ENCODE measurements at regions not wholly inside any gene's neighbourhood (a gene's known extent, or its start where the extent isn't known, plus 50 kb on each side); places are given as distances from the start of the nearest gene placed in this dataset.
A peak's percentile ranks its signal among the peaks of the same experiment; 100 is the strongest.

DNA sequence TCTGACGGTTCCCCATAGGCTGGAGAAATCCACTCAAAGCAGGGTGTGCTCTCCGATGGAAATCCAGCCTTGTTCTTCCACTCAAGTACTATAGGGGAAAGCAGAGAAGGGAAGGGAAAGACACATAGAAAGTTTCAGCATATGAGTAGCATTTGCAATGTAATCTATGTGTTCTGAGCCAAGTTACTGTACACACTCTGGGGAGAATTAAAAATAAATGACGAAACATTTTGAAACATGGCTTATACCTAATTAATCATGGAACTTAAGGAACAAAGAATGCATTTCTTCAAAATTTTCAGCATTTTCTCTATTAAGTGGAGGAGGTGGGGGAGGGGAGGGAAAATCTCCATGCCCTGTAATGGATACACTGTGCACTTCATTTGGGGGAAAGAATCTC lies 198.1 kb upstream of the HABP2 start:
- DNase-seq (ENCODE audit: low spot score) (no peak), ATAC-seq (ENCODE audit: insufficient number of reproducible peaks, low FRiP score, low read depth) (no peak)
- peaks cover 0 to 5% of the 10 kb centered on the region in 2 donors for H3K4me1 ChIP-seq (ENCODE audit: control insufficient read depth in 1 of 2, low read depth in 2 of 2)
- H3K27ac ChIP-seq = no peak overlapping the region
- H3K36me3 ChIP-seq = no peaks in the 10 kb centered on the region
- no peak for TF ChIP-seq CTCF (IDR thresholded peaks at IDR 0.05)
- no peaks in the 10 kb centered on the region for H3K27me3 ChIP-seq (replicated peaks; ENCODE audit: insufficient read depth)
- no peak overlapping the region for H3K4me3 ChIP-seq
- no peaks in the 10 kb centered on the region for H3K9me3 ChIP-seq

- no peak overlapping the region for H3K4me3 ChIP-seq
- H3K27ac ChIP-seq = no peak overlapping the region
- no peaks in the 10 kb centered on the region for H3K36me3 ChIP-seq
- TF ChIP-seq CTCF (IDR thresholded peaks at IDR 0.05) = no peak
- H3K4me1 ChIP-seq (ENCODE audit: control insufficient read depth in 1 of 2, low read depth in 2 of 2) = peaks cover 10 to 13% of the 10 kb centered on the region in 2 donors
- H3K27me3 ChIP-seq (replicated peaks; ENCODE audit: insufficient read depth) = no peaks in the 10 kb centered on the region
- no peaks in the 10 kb centered on the region for H3K9me3 ChIP-seq
- DNase-seq (ENCODE audit: low spot score) (no peak), ATAC-seq (ENCODE audit: insufficient number of reproducible peaks, low FRiP score, low read depth) (no peak)
Observed at GRCh38 chr10:113356794-113357680, 195.8 kb upstream of the HABP2 start.

DNA sequence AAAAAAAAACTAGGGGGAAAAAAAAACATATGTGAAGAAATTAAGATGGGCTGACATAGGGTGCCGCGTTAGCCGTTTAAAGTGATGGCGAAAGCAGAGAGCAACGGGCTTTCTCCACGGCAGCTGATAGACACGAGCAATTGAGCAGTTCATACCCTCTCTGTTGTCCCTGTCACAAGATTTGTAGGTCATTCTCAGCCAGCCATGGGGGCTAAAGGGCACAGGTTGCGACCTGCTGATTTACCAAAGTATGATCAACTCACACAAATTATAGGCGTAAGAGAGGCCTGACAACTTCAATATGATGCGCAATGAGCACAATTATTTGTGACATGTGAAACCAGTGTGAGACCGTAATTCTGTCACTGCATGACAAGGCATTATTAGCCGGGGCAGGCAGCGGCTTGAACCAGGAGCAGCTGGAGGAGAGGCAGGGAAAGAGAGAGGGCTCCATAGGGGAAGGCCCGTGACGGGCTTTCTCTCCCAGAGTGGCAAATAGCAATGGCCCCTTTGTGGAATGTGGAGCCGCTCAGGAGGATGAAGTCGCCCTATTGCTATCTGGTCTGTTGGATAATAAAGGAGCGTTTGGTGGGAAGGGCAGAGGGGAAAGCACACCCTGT lies 195.1 kb upstream of the HABP2 start:
- Histone ChIP-seq H3K9me3 (no peaks in the 10 kb centered on the region), H3K4me3 (no peak overlapping the region), H3K36me3 (no peaks in the 10 kb centered on the region), H3K27ac (no peak overlapping the region), H3K27me3 (replicated peaks; ENCODE audit: insufficient read depth) (no peaks in the 10 kb centered on the region), H3K4me1 (ENCODE audit: control insufficient read depth in 1 of 2, low read depth in 2 of 2) (peaks cover 18 to 21% of the 10 kb centered on the region in 2 donors)
- DNase-seq (ENCODE audit: low spot score) = no peak
- ATAC-seq (ENCODE audit: insufficient number of reproducible peaks, low FRiP score, low read depth) = no peak
- no peak for TF ChIP-seq CTCF (IDR thresholded peaks at IDR 0.05)

GRCh38 chr10:113359655-113360054 lies 193.2 kb upstream of the HABP2 start:
- Histone ChIP-seq H3K36me3 (no peaks in the 10 kb centered on the region), H3K4me3 (no peak overlapping the region), H3K4me1 (ENCODE audit: control insufficient read depth in 1 of 2, low read depth in 2 of 2) (peaks cover 18 to 26% of the 10 kb centered on the region in 2 donors), H3K27ac (no peak overlapping the region), H3K27me3 (replicated peaks; ENCODE audit: insufficient read depth) (no peaks in the 10 kb centered on the region), H3K9me3 (no peaks in the 10 kb centered on the region)
- ATAC-seq (ENCODE audit: insufficient number of reproducible peaks, low FRiP score, low read depth) = no peak
- no peak for DNase-seq (ENCODE audit: low spot score)
- no peak for TF ChIP-seq CTCF (IDR thresholded peaks at IDR 0.05)

DNA sequence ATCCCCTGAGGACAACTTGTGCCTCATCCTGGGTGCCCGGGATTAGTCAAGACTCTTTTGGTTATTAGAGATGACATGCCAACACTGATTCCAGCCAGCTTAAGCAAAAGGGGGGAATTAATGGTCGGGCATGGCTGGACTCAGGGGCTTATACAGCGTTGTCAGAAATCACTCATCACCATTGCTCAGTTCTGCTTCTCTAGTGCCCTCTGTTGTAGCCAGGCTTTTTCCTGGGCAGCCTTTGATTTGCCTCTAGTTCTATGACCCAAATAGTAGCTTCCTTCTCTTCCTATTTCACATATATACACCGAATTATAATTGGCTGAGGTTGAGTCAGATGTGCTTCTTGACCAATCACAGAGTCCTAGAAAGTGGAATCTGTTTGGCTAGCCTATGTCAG lies 192.0 kb upstream of the HABP2 start:
- no peak for TF ChIP-seq CTCF (IDR thresholded peaks at IDR 0.05)
- ATAC-seq (ENCODE audit: insufficient number of reproducible peaks, low FRiP score, low read depth) (no peak), DNase-seq (ENCODE audit: low spot score) (no peak)
- Histone ChIP-seq H3K4me1 (ENCODE audit: control insufficient read depth in 1 of 2, low read depth in 2 of 2) (peaks cover 18 to 26% of the 10 kb centered on the region in 2 donors), H3K4me3 (no peak overlapping the region), H3K9me3 (no peaks in the 10 kb centered on the region), H3K27me3 (replicated peaks; ENCODE audit: insufficient read depth) (no peaks in the 10 kb centered on the region), H3K27ac (peak overlapping the region in 1 of 2 donors; percentile 64), H3K36me3 (no peaks in the 10 kb centered on the region)
